GM18507 (cell line): ENCODE measurements at regions not wholly inside any gene's neighbourhood (a gene's known extent, or its start where the extent isn't known, plus 50 kb on each side); places are given as distances from the start of the nearest gene placed in this dataset.

Source experiments
- DNase-seq: peaks from one replicate; pipeline ENCODE4 v3.0.0; 2011; ENCODE audit warnings: low read depth; ENCODE audit not compliant: insufficient read length; ENCODE audit errors: extremely low spot score
- FAIRE-seq: peaks from 2 replicates; lab custom pipeline; 2011; peaks lifted over from hg19 to GRCh38; lab: Jason Lieb, UNC

- FAIRE-seq = no peak
- no peak for DNase-seq
These were observed 368.3 kb upstream of the AZI2 start for GRCh38 chr3:28716939-28717338.

GRCh38 chr3:28718074-28718849, 369.6 kb upstream of the AZI2 start:
- FAIRE-seq (no peak), DNase-seq (no peak)

- DNase-seq = no peak
These were observed 378.2 kb upstream of the AZI2 start for GRCh38 chr3:28726840-28727239.

DNA sequence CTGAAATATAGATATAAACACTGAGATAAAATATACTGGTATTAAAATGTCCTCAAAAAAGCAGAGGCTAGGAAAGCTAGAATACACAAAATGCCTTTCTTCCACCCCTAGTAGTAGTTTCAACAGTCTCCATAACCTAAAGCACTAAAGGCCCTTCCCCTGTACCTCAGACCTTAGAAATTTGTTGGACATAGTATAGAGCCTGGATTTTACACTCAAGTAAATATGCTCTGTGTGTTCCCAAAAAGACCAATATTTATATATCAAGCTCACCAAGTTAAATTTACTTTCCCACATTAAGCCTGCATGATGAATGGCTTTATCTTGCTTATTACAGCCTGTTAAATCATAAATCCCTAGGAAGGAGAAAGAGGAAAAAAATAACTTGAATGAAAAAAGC, 378.7 kb upstream of the AZI2 start:
- DNase-seq (no peak), FAIRE-seq (no peak)

More at GRCh38 chr3:28726840-28727239, 378.2 kb upstream of the AZI2 start:
- FAIRE-seq = peak; percentile 68

GRCh38 chr3:28738425-28738824, 389.8 kb upstream of the AZI2 start:
- no peak for FAIRE-seq
- no peak for DNase-seq

- FAIRE-seq (no peak), DNase-seq (no peak)
These were observed 391.0 kb upstream of the AZI2 start for GRCh38 chr3:28739647-28740046.

- DNase-seq (no peak), FAIRE-seq (no peak)
These were observed 394.6 kb upstream of the AZI2 start for GRCh38 chr3:28743271-28743670.

DNA sequence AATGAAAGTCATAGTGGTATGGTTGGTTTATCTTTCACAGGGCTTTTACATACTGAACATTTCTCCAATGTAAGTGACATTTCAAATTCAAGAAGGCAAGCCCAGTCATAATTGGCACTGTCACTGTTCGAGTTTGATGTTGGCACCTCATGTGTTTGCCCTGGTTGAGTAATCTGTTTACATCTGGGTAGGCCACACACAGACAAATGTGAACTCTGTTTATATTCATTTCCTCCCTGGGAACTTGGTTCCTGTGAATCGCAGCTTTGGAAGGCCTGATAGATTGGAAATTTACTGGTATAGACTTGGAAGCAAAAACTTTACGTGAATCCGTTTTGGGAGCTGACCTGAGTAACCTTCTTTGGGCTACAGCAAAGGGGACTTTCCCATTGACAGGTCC, 395.2 kb upstream of the AZI2 start:
- no peak for FAIRE-seq
- no peak for DNase-seq

DNA sequence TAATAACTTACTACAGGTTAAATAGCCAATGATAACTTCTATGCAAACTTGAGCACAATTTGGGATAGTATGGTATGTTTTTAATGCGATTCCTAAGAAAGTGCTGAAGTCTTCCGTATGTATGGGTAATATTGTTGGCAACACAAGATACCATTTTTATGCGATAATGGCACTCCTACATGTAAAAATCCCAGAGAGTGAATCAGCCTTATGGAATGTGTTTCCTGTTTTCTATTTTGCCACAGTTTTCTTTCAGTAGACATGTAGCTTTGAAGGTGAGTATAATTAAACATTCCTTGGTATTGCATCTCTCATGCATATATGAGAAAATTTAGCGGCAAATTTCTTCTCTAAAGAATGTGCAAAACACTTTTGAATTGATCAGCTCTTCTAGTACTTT, 396.8 kb upstream of the AZI2 start:
- FAIRE-seq (no peak), DNase-seq (no peak)

- no peak for DNase-seq
- FAIRE-seq = no peak
These were observed 397.4 kb upstream of the AZI2 start for GRCh38 chr3:28745916-28746617.

- FAIRE-seq (no peak), DNase-seq (no peak)
These were observed 398.4 kb upstream of the AZI2 start for GRCh38 chr3:28746990-28747389.

- DNase-seq (no peak), FAIRE-seq (no peak)
These were observed 403.2 kb upstream of the AZI2 start for GRCh38 chr3:28751864-28752263.

- FAIRE-seq (no peak), DNase-seq (no peak)
These were observed 403.7 kb upstream of the AZI2 start for GRCh38 chr3:28752290-28752689.

GRCh38 chr3:28756056-28756455, 407.4 kb upstream of the AZI2 start:
- FAIRE-seq = no peak
- no peak for DNase-seq

DNA sequence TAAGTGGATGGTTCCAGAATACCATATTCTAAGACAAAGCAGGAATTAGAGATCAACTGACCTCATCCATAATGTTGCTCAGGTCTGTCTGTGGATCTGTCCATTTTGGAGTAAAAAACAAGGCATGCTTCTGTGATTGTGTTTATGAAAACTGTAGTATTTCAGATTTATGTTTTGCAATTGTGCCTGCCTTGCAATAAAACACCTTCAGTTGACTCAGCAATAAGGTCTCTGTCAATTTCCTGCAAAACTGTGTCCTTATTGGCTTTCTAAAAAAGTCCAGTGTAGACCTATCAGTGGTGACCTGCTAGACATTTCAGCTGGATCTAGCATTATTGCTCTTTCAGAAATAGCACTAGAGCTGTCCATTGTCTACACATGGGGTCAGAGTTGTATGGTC, 409.5 kb upstream of the AZI2 start:
- FAIRE-seq = no peak

DNA sequence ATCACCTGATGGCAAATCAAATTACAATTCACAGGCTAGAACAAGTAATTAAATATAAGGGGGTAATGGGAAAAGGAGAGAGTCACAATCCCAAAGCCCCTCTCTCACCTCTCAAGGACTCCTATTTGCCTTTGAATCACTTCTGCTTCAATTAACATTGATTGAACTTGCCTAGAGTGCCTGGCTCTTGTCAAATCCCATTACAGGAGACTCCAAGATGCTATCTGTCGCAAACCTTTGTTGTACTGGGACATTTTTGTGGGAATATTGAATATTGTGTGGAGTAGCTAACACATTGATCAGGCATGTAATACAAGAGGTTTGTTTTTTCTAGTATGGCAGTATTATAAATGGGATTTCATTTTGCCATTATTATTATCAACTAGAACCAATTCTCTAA, 412.8 kb upstream of the AZI2 start:
- FAIRE-seq (no peak), DNase-seq (no peak)

More for the DNA sequence above, 409.5 kb upstream of the AZI2 start:
- no peak for DNase-seq

DNA sequence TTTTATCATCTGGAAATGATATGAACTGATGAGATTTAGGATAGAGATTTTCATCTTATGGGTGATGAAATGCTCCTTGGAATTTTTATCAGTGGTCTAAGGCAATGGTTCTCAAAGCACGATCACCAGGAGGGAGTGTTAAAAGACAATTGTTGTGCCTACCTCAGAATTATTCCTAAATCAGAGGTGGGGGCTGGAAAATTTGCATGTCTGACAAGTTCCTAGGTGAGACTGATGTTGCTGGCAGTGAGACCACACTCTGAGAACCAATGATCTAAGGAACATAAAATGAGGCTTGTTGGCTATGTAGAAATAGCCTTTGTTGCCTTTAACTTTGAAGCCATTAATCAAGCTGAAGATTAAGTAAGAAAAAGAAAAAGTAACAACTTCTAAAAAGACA, 416.6 kb upstream of the AZI2 start:
- FAIRE-seq (no peak), DNase-seq (no peak)

DNA sequence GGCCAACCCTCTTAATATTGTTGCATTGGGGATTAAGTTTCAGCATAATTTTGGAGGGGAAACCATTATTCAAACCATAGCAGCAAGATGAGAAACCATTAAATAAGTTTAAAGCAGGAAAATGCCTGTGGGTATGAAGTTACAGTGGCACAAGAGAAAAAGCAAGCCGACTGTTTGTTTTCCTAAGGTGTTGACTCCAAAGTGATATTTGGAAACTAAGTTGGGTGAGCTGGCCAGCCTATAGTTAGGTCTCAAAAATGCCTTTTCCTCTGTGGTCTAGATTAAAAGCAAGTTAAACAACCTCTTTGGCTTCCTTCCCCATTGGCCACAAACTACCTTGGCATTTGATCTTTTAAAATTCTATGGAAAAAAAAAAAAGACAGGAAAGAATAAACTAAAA, 419.8 kb upstream of the AZI2 start:
- no peak for FAIRE-seq
- no peak for DNase-seq

- FAIRE-seq (no peak), DNase-seq (no peak)
These were observed 429.3 kb upstream of the AZI2 start for GRCh38 chr3:28777806-28778475.

DNA sequence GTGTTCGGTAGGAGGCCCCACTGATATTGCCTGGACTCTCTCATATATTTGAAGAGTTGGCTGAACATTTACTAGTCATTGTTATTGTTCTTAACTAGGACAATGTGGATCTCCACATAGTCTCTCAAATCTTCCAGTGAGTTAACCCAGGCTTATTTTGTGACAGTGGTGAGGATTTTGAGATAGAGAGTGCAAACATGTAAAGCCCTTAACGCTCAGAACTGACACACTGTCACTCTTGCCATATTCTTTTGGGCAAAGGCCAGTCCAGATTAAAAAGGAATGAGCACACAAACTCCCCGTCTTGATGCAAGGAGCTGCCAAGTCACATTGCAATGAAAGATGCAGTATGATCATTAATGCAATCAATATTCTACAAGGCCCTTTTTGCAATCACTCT, 431.9 kb upstream of the AZI2 start:
- DNase-seq (no peak), FAIRE-seq (no peak)

DNA sequence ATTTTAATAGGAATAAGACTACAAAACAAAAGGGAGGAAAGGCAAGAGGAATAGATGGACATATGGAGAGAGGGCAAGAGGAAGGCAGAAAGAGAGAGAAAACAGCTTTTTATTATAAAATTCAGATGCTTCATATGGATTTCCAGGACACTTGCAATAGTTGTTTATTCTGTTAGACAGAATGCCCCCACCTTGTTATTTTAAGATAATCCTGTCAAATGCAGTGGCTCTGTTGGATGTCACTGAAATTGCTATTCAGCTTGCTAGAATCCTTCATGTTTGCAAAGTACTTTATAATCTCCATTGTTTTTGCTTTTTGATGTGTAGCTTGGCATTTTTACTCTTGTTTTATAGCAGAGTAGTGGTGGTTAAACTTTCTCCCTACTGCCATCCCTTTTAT, 432.4 kb upstream of the AZI2 start:
- FAIRE-seq (no peak), DNase-seq (no peak)
